GM15510 (cell line): ENCODE measurements at regions not wholly inside any gene's neighbourhood (a gene's known extent, or its start where the extent isn't known, plus 50 kb on each side); places are given as distances from the start of the nearest gene placed in this dataset.

Experiments used
- POLR2A ChIP-seq: IDR thresholded peaks from 3 replicates; pipeline ENCODE4 v1.6.1; 2011; ENCODE audit warnings: borderline replicate concordance; ENCODE audit not compliant: insufficient read length; ENCODE audit errors: extremely low read depth

GRCh38 chrX:5733501-5733900 is 495.2 kb downstream of the NLGN4X start:
- no peak for TF ChIP-seq POLR2A

DNA sequence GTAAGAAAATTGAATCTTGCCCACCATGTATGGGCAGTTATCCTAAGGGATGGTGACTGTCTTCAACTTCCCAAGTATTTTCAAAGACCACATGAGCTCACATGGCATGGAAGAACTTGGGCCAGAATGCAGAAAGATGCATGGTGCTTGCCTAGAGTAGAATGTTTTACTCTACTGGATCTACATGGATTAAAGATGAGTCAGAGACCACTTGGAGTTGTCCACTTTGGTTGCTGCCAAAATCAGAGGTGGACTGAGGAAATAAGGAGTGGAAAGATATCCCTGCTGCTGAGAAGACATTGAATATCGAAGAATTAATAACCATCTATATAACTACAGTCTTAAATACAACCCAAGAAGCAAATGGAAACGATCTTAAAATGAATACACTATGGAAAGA is 498.1 kb downstream of the NLGN4X start:
- TF ChIP-seq POLR2A = no peak

- TF ChIP-seq POLR2A = no peak
Observed at GRCh38 chrX:5726224-5726623, 502.4 kb downstream of the NLGN4X start.

- TF ChIP-seq POLR2A = no peak
Observed at GRCh38 chrX:5724123-5724522, 504.5 kb downstream of the NLGN4X start.

DNA sequence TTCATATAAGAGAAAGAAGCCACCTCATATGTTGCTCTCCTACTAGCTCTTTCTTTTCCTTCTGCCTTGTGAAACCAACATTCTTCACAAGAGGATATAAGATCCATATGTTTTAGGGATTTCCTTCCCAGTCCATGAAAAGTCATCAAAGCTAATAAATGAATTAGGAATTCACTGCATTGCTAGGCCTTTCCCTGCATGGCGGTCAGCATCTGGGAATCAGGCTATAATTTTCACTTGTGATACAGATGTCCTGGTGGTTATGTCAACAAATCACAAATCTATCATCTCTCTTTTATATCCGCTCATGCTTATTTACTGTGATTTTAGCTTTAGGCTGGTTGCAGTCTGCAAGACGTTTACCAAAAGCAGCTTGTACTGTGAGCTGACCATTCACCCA is 510.0 kb downstream of the NLGN4X start:
- TF ChIP-seq POLR2A = no peak

- TF ChIP-seq POLR2A = no peak
Observed at GRCh38 chrX:5716666-5717065, 512.0 kb downstream of the NLGN4X start.

- no peak for TF ChIP-seq POLR2A
Observed at GRCh38 chrX:5708251-5708650, 520.4 kb downstream of the NLGN4X start.

DNA sequence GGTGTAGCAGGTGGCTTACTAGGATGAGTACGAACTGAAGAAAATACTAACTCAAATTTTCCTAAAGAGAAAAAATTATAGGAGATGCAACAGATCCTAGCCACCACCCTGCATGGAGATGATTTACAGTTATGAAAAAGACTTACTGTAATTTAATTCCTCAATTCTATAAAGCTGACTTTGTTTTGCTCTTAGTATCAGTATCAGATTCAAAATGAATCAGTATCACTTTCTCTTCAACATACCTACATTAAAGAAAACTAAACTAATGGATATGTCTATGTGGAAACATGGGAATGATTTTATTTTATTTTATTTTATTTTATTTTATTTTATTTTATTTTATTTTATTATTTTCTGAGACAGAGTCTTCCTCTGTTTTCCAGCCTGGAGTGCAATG is 525.8 kb downstream of the NLGN4X start:
- no peak for TF ChIP-seq POLR2A

- TF ChIP-seq POLR2A = no peak
Observed at GRCh38 chrX:5695971-5696370, 532.7 kb downstream of the NLGN4X start.

DNA sequence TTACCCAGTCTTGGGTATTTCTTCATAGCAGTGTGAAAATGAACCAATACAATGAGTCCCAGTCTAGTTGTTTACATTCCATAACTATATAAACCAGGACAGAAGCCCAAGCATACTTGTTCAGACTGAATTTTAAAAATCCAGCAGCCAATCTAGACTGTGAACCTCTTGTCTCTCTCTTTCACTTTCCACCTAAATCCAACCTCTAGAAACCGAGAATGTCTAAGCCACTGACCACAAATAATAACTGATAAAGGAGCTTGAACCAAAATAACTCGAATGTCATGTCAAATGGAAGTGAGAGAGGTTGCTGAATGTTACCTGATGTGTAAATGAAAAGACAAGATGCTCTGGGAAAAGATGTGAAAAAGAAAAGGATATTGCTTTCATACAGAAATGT is 544.7 kb downstream of the NLGN4X start:
- no peak for TF ChIP-seq POLR2A

GRCh38 chrX:5681159-5681558 is 547.5 kb downstream of the NLGN4X start:
- no peak for TF ChIP-seq POLR2A

- TF ChIP-seq POLR2A = no peak
Observed at GRCh38 chrX:5674036-5674435, 554.6 kb downstream of the NLGN4X start.

GRCh38 chrX:5672099-5672498 is 556.6 kb downstream of the NLGN4X start:
- TF ChIP-seq POLR2A = no peak

GRCh38 chrX:5656544-5656943 is 572.1 kb downstream of the NLGN4X start:
- TF ChIP-seq POLR2A = no peak

- TF ChIP-seq POLR2A = no peak
Observed at GRCh38 chrX:5650904-5651303, 577.8 kb downstream of the NLGN4X start.

- no peak for TF ChIP-seq POLR2A
Observed at GRCh38 chrX:5648941-5649568, 579.6 kb downstream of the NLGN4X start.

DNA sequence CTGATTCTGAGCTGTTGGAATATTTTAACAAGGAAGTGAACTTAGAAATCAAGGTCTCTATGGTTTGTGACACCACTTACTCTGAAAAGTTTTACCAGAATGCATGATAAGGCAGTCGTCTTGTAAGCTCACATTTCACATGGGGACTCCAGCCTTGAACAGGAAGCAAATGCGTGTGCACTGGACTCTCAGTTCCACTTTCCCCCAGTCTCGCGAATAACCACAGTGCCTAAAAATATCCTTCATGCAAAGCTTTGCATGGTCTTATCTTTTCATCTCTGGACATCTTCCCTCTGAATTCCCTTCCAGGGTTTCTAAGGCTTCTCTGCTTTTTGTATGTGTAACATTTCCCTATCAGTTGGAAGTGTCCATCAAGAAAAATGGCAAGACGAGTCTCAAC is 581.8 kb downstream of the NLGN4X start:
- TF ChIP-seq POLR2A = no peak
